NCI-H2227 treated with DMSO at 0.1 percent for 48 hours (cell line): ENCODE measurements at regions not wholly inside any gene's neighbourhood (a gene's known extent, or its start where the extent isn't known, plus 50 kb on each side); places are given as distances from the start of the nearest gene placed in this dataset.
"Not testable (repeated sequence)": the region's sequence is repeated elsewhere in the genome, so short reads cannot be mapped to it uniquely, and the experiment has no call there.

Experiments used
- DNase-seq: peaks from one replicate; lab custom pipeline; 2025; lab: John Stamatoyannopoulos, UW

- no peak for DNase-seq
These were observed 237.8 kb upstream of the RBMS1 start for GRCh38 chr2:160731415-160731814.

- DNase-seq, result no peak
These were observed 238.2 kb upstream of the RBMS1 start for GRCh38 chr2:160731856-160732255.

GRCh38 chr2:160735696-160736095, 242.1 kb upstream of the RBMS1 start:
- DNase-seq, result no peak

GRCh38 chr2:160736148-160737028, 242.8 kb upstream of the RBMS1 start:
- no peak for DNase-seq

- DNase-seq, result no peak
These were observed 243.6 kb upstream of the RBMS1 start for GRCh38 chr2:160737247-160737646.

GRCh38 chr2:160741271-160741670, 247.7 kb upstream of the RBMS1 start:
- DNase-seq, result no peak

GRCh38 chr2:160741815-160742214, 248.2 kb upstream of the RBMS1 start:
- peak; percentile 52 for DNase-seq

- no peak for DNase-seq
These were observed 249.1 kb upstream of the RBMS1 start for GRCh38 chr2:160742667-160743066.

GRCh38 chr2:160747501-160748170, 254.0 kb upstream of the RBMS1 start:
- DNase-seq, result no peak

GRCh38 chr2:160751021-160751420, 257.4 kb upstream of the RBMS1 start:
- no peak for DNase-seq

GRCh38 chr2:160752475-160753330, 259.1 kb upstream of the RBMS1 start:
- no peak for DNase-seq

GRCh38 chr2:160753331-160753654, 259.7 kb upstream of the RBMS1 start:
- DNase-seq, result no peak

GRCh38 chr2:160753960-160754359, 260.4 kb upstream of the RBMS1 start:
- no peak for DNase-seq

- no peak for DNase-seq
These were observed 262.9 kb upstream of the RBMS1 start for GRCh38 chr2:160756481-160756880.

GRCh38 chr2:160762493-160763128, 269.0 kb upstream of the RBMS1 start:
- not testable (repeated sequence) for DNase-seq

- DNase-seq, result no peak
These were observed 289.9 kb upstream of the RBMS1 start for GRCh38 chr2:160783474-160783873.

- DNase-seq, result no peak
These were observed 290.4 kb upstream of the RBMS1 start for GRCh38 chr2:160784034-160784433.

- DNase-seq, result no peak
These were observed 297.1 kb upstream of the RBMS1 start for GRCh38 chr2:160790738-160791137.

GRCh38 chr2:160791884-160792283, 298.3 kb upstream of the RBMS1 start:
- DNase-seq, result no peak

- no peak for DNase-seq
These were observed 299.2 kb upstream of the RBMS1 start for GRCh38 chr2:160792837-160793236.

GRCh38 chr2:160794926-160795325, 301.3 kb upstream of the RBMS1 start:
- no peak for DNase-seq

- DNase-seq, result no peak
These were observed 310.3 kb upstream of the RBMS1 start for GRCh38 chr2:160803881-160804280.
